ENCODE measurements at regions not wholly inside any gene's neighbourhood (a gene's known extent, or its start where the extent isn't known, plus 50 kb on each side); places are given as distances from the start of the nearest gene placed in this dataset.

DNA sequence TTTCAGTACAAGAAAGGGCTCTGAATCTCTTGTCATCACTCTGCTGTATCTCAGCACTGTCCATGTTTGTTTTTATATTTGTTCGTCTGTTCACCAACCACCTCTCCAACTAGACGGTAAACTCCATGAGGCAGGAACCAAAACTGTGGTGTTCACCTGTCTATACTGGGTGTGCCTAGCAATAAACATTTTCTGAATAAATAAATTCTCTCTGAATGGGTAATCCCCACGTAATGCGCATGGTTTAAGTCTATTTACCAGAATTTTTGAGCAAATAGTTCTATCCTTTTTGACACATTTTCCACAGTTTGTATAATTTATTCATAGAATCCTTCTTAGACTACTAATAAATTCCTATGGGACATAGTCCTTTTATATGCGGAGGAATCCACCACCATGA is 400.6 kb upstream of the CFAP20DC start:
- peaks cover 14% of the 10 kb centered on the region for H3K4me1 Mint-ChIP-seq (ENCODE audit: low read depth)
- H3K36me3 Mint-ChIP-seq (ENCODE audit: insufficient read depth) = no peaks in the 10 kb centered on the region
- H3K27ac Mint-ChIP-seq = no peak overlapping the region
- H3K9me3 Mint-ChIP-seq (ENCODE audit: low read depth) = no peaks in the 10 kb centered on the region
- H3K4me3 Mint-ChIP-seq (ENCODE audit: low read depth) = no peak overlapping the region
- DNase-seq (ENCODE audit: low spot score, unreplicated experiment) = no peak
- H3K27me3 Mint-ChIP-seq = peaks cover 1% of the 10 kb centered on the region
- TF ChIP-seq, protein P1, sequence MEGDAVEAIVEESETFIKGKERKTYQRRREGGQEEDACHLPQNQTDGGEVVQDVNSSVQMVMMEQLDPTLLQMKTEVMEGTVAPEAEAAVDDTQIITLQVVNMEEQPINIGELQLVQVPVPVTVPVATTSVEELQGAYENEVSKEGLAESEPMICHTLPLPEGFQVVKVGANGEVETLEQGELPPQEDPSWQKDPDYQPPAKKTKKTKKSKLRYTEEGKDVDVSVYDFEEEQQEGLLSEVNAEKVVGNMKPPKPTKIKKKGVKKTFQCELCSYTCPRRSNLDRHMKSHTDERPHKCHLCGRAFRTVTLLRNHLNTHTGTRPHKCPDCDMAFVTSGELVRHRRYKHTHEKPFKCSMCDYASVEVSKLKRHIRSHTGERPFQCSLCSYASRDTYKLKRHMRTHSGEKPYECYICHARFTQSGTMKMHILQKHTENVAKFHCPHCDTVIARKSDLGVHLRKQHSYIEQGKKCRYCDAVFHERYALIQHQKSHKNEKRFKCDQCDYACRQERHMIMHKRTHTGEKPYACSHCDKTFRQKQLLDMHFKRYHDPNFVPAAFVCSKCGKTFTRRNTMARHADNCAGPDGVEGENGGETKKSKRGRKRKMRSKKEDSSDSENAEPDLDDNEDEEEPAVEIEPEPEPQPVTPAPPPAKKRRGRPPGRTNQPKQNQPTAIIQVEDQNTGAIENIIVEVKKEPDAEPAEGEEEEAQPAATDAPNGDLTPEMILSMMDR (IDR thresholded peaks at IDR 0.05; ENCODE audit: unreplicated experiment) = no peak

DNA sequence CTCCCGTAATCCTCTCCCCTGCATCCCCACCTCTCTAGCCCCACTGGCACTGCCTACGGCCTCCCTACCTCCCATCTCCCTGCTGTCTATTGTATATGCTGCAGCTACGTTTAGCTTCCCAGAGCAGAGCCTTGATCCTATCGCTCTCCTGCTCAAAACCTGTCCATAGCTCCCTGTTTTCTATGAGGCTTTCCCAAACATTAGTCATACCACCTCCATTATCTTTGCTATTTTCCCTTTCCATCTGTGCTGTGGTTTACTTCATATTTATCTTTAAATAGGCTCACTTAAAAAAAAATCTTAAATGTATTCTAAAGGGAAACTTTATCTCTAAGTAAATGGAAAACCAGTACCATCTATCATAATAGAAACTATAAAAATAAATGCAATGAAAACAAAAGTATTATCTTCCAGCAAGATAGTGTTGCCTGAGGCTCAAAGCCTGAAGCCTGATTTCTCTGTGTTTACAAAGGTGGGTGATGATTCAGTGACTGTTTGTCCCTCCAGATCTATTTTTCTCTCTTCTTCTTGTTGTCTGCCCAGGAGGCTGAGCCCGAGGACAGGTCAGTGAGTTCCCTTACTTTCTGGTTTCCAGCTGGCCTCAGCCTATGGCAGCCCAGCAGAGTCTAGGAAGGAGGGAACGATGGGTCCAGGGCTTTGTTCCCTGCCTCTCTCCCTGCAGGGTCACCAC is 397.1 kb upstream of the CFAP20DC start:
- no peak overlapping the region for H3K27ac Mint-ChIP-seq
- DNase-seq (ENCODE audit: low spot score, unreplicated experiment) = no peak
- peaks cover 11% of the 10 kb centered on the region for H3K27me3 Mint-ChIP-seq
- H3K4me3 Mint-ChIP-seq (ENCODE audit: low read depth) = no peak overlapping the region
- peaks cover 12% of the 10 kb centered on the region for H3K4me1 Mint-ChIP-seq (ENCODE audit: low read depth)
- TF ChIP-seq, protein P1 (IDR thresholded peaks at IDR 0.05; ENCODE audit: unreplicated experiment) = no peak
- H3K9me3 Mint-ChIP-seq (ENCODE audit: low read depth) = no peaks in the 10 kb centered on the region
- no peaks in the 10 kb centered on the region for H3K36me3 Mint-ChIP-seq (ENCODE audit: insufficient read depth)

DNA sequence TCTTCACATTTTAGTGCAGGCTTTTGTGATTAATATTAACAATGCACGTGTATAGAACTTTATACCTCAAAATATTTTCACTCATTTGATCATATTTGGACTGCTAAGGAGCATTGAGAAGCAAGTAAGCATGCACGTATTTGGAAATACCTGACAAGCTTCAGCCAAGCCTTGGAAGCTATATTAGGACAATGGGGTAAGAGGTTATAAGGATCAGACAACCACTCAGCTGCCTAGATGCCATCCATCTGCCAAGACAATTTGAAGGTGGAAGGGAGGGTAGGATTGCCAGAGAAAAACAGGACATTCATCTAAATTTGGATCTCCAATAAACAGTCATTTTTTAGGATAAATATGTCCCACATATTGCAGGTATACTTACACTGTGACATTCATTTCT is 394.9 kb upstream of the CFAP20DC start:
- Mint-ChIP-seq H3K4me3 (ENCODE audit: low read depth) (no peak overlapping the region), H3K4me1 (ENCODE audit: low read depth) (peaks cover 4% of the 10 kb centered on the region), H3K27me3 (peaks cover 13% of the 10 kb centered on the region), H3K27ac (no peak overlapping the region), H3K36me3 (ENCODE audit: insufficient read depth) (no peaks in the 10 kb centered on the region), H3K9me3 (ENCODE audit: low read depth) (no peaks in the 10 kb centered on the region)
- TF ChIP-seq, protein P1 (IDR thresholded peaks at IDR 0.05; ENCODE audit: unreplicated experiment) = no peak
- no peak for DNase-seq (ENCODE audit: low spot score, unreplicated experiment)

DNA sequence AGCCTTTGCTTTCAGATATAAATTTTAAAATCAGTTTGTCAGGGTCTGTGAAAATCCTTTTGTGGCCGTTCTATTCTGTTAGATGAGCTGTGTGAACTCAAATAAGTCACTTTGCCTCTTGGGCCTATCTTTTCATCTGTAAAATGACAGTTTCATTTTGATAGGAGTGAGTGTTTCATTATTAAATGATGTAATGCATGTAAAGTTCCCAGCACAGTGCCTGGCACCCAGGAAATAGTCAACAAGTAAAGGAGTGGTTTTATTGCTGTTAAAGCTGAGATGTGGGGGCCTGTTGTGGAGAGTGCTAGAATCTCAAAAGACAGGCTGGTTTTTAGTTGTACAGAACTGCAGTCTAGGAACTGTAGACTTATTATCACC is 394.5 kb upstream of the CFAP20DC start:
- Mint-ChIP-seq H3K27me3 (peaks cover 15% of the 10 kb centered on the region), H3K4me3 (ENCODE audit: low read depth) (no peak overlapping the region), H3K4me1 (ENCODE audit: low read depth) (peaks cover 4% of the 10 kb centered on the region), H3K9me3 (ENCODE audit: low read depth) (no peaks in the 10 kb centered on the region), H3K36me3 (ENCODE audit: insufficient read depth) (no peaks in the 10 kb centered on the region), H3K27ac (no peak overlapping the region)
- TF ChIP-seq, protein P1 (IDR thresholded peaks at IDR 0.05; ENCODE audit: unreplicated experiment) = no peak
- DNase-seq (ENCODE audit: low spot score, unreplicated experiment) = no peak

DNA sequence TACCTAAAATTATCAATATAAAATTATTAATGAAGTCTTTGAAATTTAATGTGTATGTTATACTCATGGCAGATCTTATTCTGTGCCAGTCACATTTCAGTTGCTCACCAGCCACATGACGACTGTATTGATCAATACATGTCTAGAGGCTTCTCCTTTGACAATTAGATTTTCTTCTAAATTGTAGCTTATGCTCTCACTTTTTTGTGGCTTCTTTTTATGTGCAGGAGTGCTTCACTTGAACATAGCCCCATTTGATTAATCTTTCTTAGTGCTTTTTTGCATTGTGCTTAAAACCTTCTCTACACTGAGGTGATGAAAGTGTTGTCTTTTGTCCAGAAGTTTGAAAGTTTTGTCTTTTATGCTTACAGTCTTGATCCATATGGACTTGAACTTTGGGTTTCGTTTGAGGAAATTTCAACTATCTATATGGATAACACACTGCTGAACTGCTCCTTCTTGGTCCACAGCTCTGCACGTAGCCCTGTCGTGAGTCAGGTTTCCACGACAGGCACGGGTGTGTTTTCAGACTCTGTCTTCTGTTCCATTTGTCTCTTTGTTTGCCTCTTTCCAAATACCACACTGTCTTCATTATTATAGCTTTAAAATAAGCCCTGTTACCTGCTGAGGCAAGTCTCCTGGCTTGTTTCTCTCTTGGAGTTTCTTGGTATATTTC is 393.9 kb upstream of the CFAP20DC start:
- H3K27me3 Mint-ChIP-seq = peaks cover 15% of the 10 kb centered on the region
- no peak overlapping the region for H3K4me3 Mint-ChIP-seq (ENCODE audit: low read depth)
- no peaks in the 10 kb centered on the region for H3K36me3 Mint-ChIP-seq (ENCODE audit: insufficient read depth)
- H3K27ac Mint-ChIP-seq = no peak overlapping the region
- H3K9me3 Mint-ChIP-seq (ENCODE audit: low read depth) = no peaks in the 10 kb centered on the region
- no peak for DNase-seq (ENCODE audit: low spot score, unreplicated experiment)
- peaks cover 4% of the 10 kb centered on the region for H3K4me1 Mint-ChIP-seq (ENCODE audit: low read depth)
- TF ChIP-seq, protein P1 (IDR thresholded peaks at IDR 0.05; ENCODE audit: unreplicated experiment) = no peak

Data from progenitor cell of endocrine pancreas (in vitro differentiated cells).